ENCODE measurements at regions not wholly inside any gene's neighbourhood (a gene's known extent, or its start where the extent isn't known, plus 50 kb on each side); places are given as distances from the start of the nearest gene placed in this dataset.

- H3K36me3 Mint-ChIP-seq (ENCODE audit: insufficient read depth in 2 of 2) = no peaks in the 10 kb centered on the region
- H3K9me3 Mint-ChIP-seq = peaks cover 0 to 2% of the 10 kb centered on the region in 2 donors
- no peak overlapping the region for H3K4me3 Mint-ChIP-seq
- no peak overlapping the region for H3K27ac Mint-ChIP-seq
- no peaks in the 10 kb centered on the region for H3K4me1 Mint-ChIP-seq (ENCODE audit: low read depth)
- no peak for DNase-seq
- no peaks in the 10 kb centered on the region for H3K27me3 Mint-ChIP-seq (ENCODE audit: low read depth)
- ATAC-seq (replicated peaks in 1 of 2) = no peak
These were observed 182.1 kb upstream of the OPRM1 start for GRCh38 chr6:153856929-153857376.

DNA sequence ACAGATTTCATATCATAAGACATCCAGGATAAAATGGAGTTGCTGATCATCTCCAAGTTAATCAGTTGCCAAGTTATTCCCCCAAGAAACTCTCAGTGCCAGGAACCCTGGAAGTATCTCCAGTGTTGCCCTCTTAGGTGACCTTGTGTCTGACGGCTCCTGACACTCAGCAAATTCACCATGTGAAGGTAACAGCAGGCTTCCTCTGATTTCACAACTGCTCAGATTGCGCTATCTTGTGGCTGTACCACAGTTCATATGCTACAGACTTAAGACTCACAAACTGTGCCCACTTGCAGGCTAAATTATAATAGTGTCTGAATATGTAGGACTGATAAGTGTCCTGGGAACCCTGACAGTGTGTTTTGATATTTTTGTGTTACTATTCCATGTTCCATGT, 186.6 kb upstream of the OPRM1 start:
- DNase-seq (no peak), ATAC-seq (replicated peaks in 1 of 2) (no peak)
- no peaks in the 10 kb centered on the region for H3K4me1 Mint-ChIP-seq (ENCODE audit: low read depth)
- H3K9me3 Mint-ChIP-seq = no peaks in the 10 kb centered on the region
- H3K36me3 Mint-ChIP-seq (ENCODE audit: insufficient read depth in 2 of 2) = no peaks in the 10 kb centered on the region
- no peaks in the 10 kb centered on the region for H3K27me3 Mint-ChIP-seq (ENCODE audit: low read depth)
- H3K27ac Mint-ChIP-seq = no peak overlapping the region
- H3K4me3 Mint-ChIP-seq = no peak overlapping the region

DNA sequence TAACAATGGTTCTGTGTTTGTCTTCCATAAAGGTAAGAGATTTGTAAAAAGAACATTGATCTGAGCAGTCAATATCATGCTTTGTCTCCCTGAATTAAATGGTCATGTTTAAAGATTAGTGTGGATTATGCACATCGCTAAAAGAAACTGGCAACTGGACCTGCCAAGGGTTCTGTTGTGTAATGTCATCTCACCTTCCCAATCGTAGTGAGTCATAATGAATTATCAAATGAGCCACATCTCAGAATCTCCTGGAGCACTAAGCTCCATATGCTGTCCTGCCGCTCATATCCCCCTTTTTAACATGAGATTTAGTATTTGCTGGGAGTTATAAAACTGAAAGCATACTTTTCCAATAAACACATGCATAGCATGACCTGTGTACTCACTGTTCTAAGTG, 187.0 kb upstream of the OPRM1 start:
- DNase-seq = no peak
- no peaks in the 10 kb centered on the region for H3K4me1 Mint-ChIP-seq (ENCODE audit: low read depth)
- H3K9me3 Mint-ChIP-seq = no peaks in the 10 kb centered on the region
- no peak overlapping the region for H3K27ac Mint-ChIP-seq
- no peak overlapping the region for H3K4me3 Mint-ChIP-seq
- no peak for ATAC-seq (replicated peaks in 1 of 2)
- peaks cover 2% of the 10 kb centered on the region for H3K27me3 Mint-ChIP-seq (ENCODE audit: low read depth)
- no peaks in the 10 kb centered on the region for H3K36me3 Mint-ChIP-seq (ENCODE audit: insufficient read depth in 2 of 2)

DNA sequence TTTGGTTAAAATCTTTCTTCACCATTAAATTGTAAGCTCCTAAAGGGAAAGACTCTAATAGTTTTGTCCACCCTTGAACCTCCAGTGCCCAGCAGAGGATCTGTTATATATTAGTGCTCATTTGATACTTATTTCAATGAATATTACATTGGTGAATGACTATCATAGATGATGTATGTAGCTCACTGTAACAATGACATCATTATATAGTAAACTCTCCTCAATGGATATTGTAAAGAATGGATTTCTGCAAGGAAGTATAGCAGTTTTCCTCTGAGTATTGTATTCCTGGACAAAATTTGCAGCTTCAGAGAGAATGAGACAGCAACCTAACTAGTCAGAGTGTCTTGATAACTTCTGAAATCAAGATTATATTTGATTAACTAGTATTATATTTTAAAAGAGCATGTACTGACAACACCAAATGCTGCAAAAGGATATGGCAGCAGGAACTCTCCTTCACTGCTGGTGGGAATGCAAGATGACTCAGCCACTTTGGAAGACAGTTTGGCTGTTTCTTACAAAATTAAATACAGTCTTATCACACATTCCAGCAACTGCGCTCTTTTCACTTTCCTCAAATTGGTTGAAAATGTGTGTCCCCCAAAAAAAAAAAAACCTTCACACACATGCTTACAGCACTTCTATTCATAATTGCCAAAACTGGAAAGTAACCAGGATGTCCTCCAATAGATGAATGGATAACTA, 189.8 kb upstream of the OPRM1 start:
- no peak overlapping the region for H3K4me3 Mint-ChIP-seq
- no peaks in the 10 kb centered on the region for H3K9me3 Mint-ChIP-seq
- no peaks in the 10 kb centered on the region for H3K4me1 Mint-ChIP-seq (ENCODE audit: low read depth)
- H3K27me3 Mint-ChIP-seq (ENCODE audit: low read depth) = peaks cover 6% of the 10 kb centered on the region
- H3K27ac Mint-ChIP-seq = no peak overlapping the region
- no peak for ATAC-seq (replicated peaks in 1 of 2)
- no peaks in the 10 kb centered on the region for H3K36me3 Mint-ChIP-seq (ENCODE audit: insufficient read depth in 2 of 2)
- DNase-seq = no peak

GRCh38 chr6:153843420-153843819, 195.6 kb upstream of the OPRM1 start:
- H3K27ac Mint-ChIP-seq = no peak overlapping the region
- H3K4me3 Mint-ChIP-seq = no peak overlapping the region
- H3K9me3 Mint-ChIP-seq = no peaks in the 10 kb centered on the region
- H3K27me3 Mint-ChIP-seq (ENCODE audit: low read depth) = peaks cover 6% of the 10 kb centered on the region
- H3K4me1 Mint-ChIP-seq (ENCODE audit: low read depth) = no peaks in the 10 kb centered on the region
- no peaks in the 10 kb centered on the region for H3K36me3 Mint-ChIP-seq (ENCODE audit: insufficient read depth in 2 of 2)
- no peak for ATAC-seq (replicated peaks in 1 of 2)
- no peak for DNase-seq

GRCh38 chr6:153842491-153842890, 196.5 kb upstream of the OPRM1 start:
- H3K27ac Mint-ChIP-seq = no peak overlapping the region
- H3K9me3 Mint-ChIP-seq = no peaks in the 10 kb centered on the region
- no peak overlapping the region for H3K4me3 Mint-ChIP-seq
- no peaks in the 10 kb centered on the region for H3K4me1 Mint-ChIP-seq (ENCODE audit: low read depth)
- no peaks in the 10 kb centered on the region for H3K36me3 Mint-ChIP-seq (ENCODE audit: insufficient read depth in 2 of 2)
- ATAC-seq (replicated peaks in 1 of 2) (no peak), DNase-seq (no peak)
- H3K27me3 Mint-ChIP-seq (ENCODE audit: low read depth) = peaks cover 6% of the 10 kb centered on the region

GRCh38 chr6:153840039-153840850, 198.8 kb upstream of the OPRM1 start:
- Mint-ChIP-seq H3K4me3 (no peak overlapping the region), H3K27me3 (ENCODE audit: low read depth) (no peaks in the 10 kb centered on the region), H3K4me1 (ENCODE audit: low read depth) (no peaks in the 10 kb centered on the region), H3K9me3 (no peaks in the 10 kb centered on the region), H3K36me3 (ENCODE audit: insufficient read depth in 2 of 2) (no peaks in the 10 kb centered on the region), H3K27ac (no peak overlapping the region)
- ATAC-seq (replicated peaks in 1 of 2) (no peak), DNase-seq (no peak)

DNA sequence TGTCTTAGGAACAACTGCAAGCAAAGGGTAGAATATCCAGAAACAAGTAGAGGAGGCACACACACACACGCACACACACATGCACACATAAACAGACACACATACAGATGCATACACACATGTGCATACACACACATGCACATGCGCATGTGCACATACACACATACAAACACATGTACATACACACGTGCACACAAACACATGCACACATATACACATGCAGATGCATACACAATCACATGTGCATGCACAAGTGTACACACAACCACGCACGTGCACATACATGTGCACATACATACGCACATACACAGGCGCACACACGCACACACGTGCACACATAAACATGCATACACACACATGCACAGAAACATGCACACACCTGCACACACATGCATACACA, 206.5 kb upstream of the OPRM1 start:
- ATAC-seq (replicated peaks in 1 of 2) = no peak
- no peaks in the 10 kb centered on the region for H3K27me3 Mint-ChIP-seq (ENCODE audit: low read depth)
- no peaks in the 10 kb centered on the region for H3K36me3 Mint-ChIP-seq (ENCODE audit: insufficient read depth in 2 of 2)
- no peaks in the 10 kb centered on the region for H3K4me1 Mint-ChIP-seq (ENCODE audit: low read depth)
- DNase-seq = no peak
- H3K4me3 Mint-ChIP-seq = no peak overlapping the region
- H3K27ac Mint-ChIP-seq = no peak overlapping the region
- peaks cover 0 to 4% of the 10 kb centered on the region in 2 donors for H3K9me3 Mint-ChIP-seq

- ATAC-seq (replicated peaks in 1 of 2) (no peak), DNase-seq (no peak)
- Mint-ChIP-seq H3K27me3 (ENCODE audit: low read depth) (no peaks in the 10 kb centered on the region), H3K4me1 (ENCODE audit: low read depth) (no peaks in the 10 kb centered on the region), H3K9me3 (peaks cover 0 to 4% of the 10 kb centered on the region in 2 donors), H3K27ac (no peak overlapping the region), H3K36me3 (ENCODE audit: insufficient read depth in 2 of 2) (no peaks in the 10 kb centered on the region), H3K4me3 (no peak overlapping the region)
These were observed 207.5 kb upstream of the OPRM1 start for GRCh38 chr6:153831350-153832078.

- Mint-ChIP-seq H3K36me3 (ENCODE audit: insufficient read depth in 2 of 2) (peaks cover 0 to 2% of the 10 kb centered on the region in 2 donors), H3K9me3 (peaks cover 5 to 8% of the 10 kb centered on the region in 2 donors), H3K4me3 (no peak overlapping the region), H3K4me1 (ENCODE audit: low read depth) (no peaks in the 10 kb centered on the region), H3K27me3 (ENCODE audit: low read depth) (peaks cover 5% of the 10 kb centered on the region), H3K27ac (no peak overlapping the region)
- ATAC-seq (replicated peaks in 1 of 2) (no peak), DNase-seq (no peak)
These were observed 221.9 kb upstream of the OPRM1 start for GRCh38 chr6:153817173-153817572.

GRCh38 chr6:153816366-153816765, 222.7 kb upstream of the OPRM1 start:
- H3K9me3 Mint-ChIP-seq = peaks cover 5 to 8% of the 10 kb centered on the region in 2 donors
- H3K27me3 Mint-ChIP-seq (ENCODE audit: low read depth) = peaks cover 5% of the 10 kb centered on the region
- no peak overlapping the region for H3K27ac Mint-ChIP-seq
- ATAC-seq (replicated peaks in 1 of 2) (no peak), DNase-seq (no peak)
- no peaks in the 10 kb centered on the region for H3K4me1 Mint-ChIP-seq (ENCODE audit: low read depth)
- H3K36me3 Mint-ChIP-seq (ENCODE audit: insufficient read depth in 2 of 2) = peaks cover 0 to 2% of the 10 kb centered on the region in 2 donors
- H3K4me3 Mint-ChIP-seq = no peak overlapping the region

- Mint-ChIP-seq H3K4me1 (ENCODE audit: low read depth) (no peaks in the 10 kb centered on the region), H3K36me3 (ENCODE audit: insufficient read depth in 2 of 2) (peaks cover 0 to 2% of the 10 kb centered on the region in 2 donors), H3K27ac (no peak overlapping the region), H3K4me3 (no peak overlapping the region), H3K9me3 (peaks cover 5 to 8% of the 10 kb centered on the region in 2 donors), H3K27me3 (ENCODE audit: low read depth) (no peaks in the 10 kb centered on the region)
- DNase-seq (no peak), ATAC-seq (replicated peaks in 1 of 2) (no peak)
These were observed 224.9 kb upstream of the OPRM1 start for GRCh38 chr6:153814136-153814535.

DNA sequence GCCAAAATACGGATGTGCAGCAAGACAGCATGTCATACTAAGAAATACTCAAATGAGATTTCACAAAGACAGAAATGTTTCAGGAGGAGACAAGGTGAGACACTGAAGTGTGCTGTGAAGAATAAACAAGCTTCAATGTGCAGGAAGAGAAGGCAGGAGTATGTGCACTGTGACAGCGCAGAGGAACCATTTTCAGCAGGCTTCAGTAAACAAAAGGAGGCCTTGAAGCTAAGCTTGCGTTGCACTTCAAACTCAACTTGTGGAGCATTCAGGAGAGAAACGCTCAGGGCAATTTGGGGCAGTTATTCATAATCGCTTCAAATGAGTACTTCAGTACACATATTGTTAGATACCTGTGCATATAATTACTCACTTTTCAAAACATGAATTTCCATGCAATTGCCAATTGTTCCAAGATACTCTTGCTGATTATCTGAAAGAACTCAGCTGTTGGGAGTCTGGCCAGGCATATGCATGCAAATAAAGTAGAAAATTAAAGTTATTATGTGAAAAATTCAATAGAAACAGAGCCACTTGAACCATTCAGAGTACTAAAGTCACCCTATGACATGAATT, 234.2 kb upstream of the OPRM1 start:
- no peak overlapping the region for H3K27ac Mint-ChIP-seq

More for the DNA sequence above, 234.2 kb upstream of the OPRM1 start:
- Mint-ChIP-seq H3K36me3 (ENCODE audit: insufficient read depth in 2 of 2) (no peaks in the 10 kb centered on the region), H3K4me1 (ENCODE audit: low read depth) (no peaks in the 10 kb centered on the region), H3K4me3 (no peak overlapping the region), H3K27me3 (ENCODE audit: low read depth) (no peaks in the 10 kb centered on the region), H3K9me3 (no peaks in the 10 kb centered on the region)
- ATAC-seq (replicated peaks in 1 of 2) (no peak), DNase-seq (no peak)

All from activated T-cell treated with anti-CD3 and anti-CD28 coated beads, Interleukin-2, amount 50 U/mL, for 72 hours (primary cell).